ENCODE measurements at regions not wholly inside any gene's neighbourhood (a gene's known extent, or its start where the extent isn't known, plus 50 kb on each side); places are given as distances from the start of the nearest gene placed in this dataset.

- H3K4me1 ChIP-seq (ENCODE audit: control insufficient read depth in 4 of 4, insufficient read depth in 4 of 4, low read length in 3 of 4) = no peaks in the 10 kb centered on the region
- no peak overlapping the region for H3K27ac ChIP-seq (ENCODE audit: low read depth in 1 of 2, low read length in 2 of 2)
- no peak overlapping the region for H3K4me3 ChIP-seq (ENCODE audit: low read depth in 1 of 3, low read length in 3 of 3)
- no peaks in the 10 kb centered on the region for H3K27me3 ChIP-seq (ENCODE audit: control insufficient read depth in 4 of 4, insufficient read depth in 4 of 4, low read length in 3 of 4)
- H3K36me3 ChIP-seq (ENCODE audit: control insufficient read depth in 4 of 4, insufficient read depth in 3 of 4, low read depth in 1 of 4, low read length in 3 of 4) = no peaks in the 10 kb centered on the region
- no peak for DNase-seq (ENCODE audit: low spot score)
- TF ChIP-seq SP1 (IDR thresholded peaks at IDR 0.05) (no peak), RAD21 (IDR thresholded peaks at IDR 0.05) (no peak), FOXA2 (IDR thresholded peaks at IDR 0.05) (no peak), JUND (IDR thresholded peaks at IDR 0.05) (no peak), TAF1 (conservative IDR thresholded peaks at IDR 0.05) (no peak), HNF4G (IDR thresholded peaks at IDR 0.05) (no peak), NR2F2 (IDR thresholded peaks at IDR 0.05) (no peak), MAX (IDR thresholded peaks at IDR 0.05) (no peak), HNF4A (conservative IDR thresholded peaks at IDR 0.05) (no peak), FOXA1 (IDR thresholded peaks at IDR 0.05) (no peak)
- WGBS = 86% methylated on average over 3 of the region's 3 CpGs
- H3K9me3 ChIP-seq (ENCODE audit: control insufficient read depth in 4 of 4, low read length in 3 of 4) = no peaks in the 10 kb centered on the region
- no peak overlapping the region for H3K9ac ChIP-seq (ENCODE audit: low read depth in 1 of 2, low read length in 2 of 2)
These were observed 894.6 kb downstream of the FAM181B start for GRCh38 chr11:81839016-81839415.

- H3K36me3 ChIP-seq (ENCODE audit: control insufficient read depth in 4 of 4, insufficient read depth in 3 of 4, low read depth in 1 of 4, low read length in 3 of 4) = no peaks in the 10 kb centered on the region
- H3K27ac ChIP-seq (ENCODE audit: low read depth in 1 of 2, low read length in 2 of 2) = no peak overlapping the region
- H3K4me3 ChIP-seq (ENCODE audit: low read depth in 1 of 3, low read length in 3 of 3) = no peak overlapping the region
- no peaks in the 10 kb centered on the region for H3K4me1 ChIP-seq (ENCODE audit: control insufficient read depth in 4 of 4, insufficient read depth in 4 of 4, low read length in 3 of 4)
- peaks cover 0 to 5% (median 0%) of the 10 kb centered on the region in 4 donors for H3K27me3 ChIP-seq (ENCODE audit: control insufficient read depth in 4 of 4, insufficient read depth in 4 of 4, low read length in 3 of 4)
- DNase-seq (ENCODE audit: low spot score) = no peak
- no peak overlapping the region for H3K9ac ChIP-seq (ENCODE audit: low read depth in 1 of 2, low read length in 2 of 2)
- H3K9me3 ChIP-seq (ENCODE audit: control insufficient read depth in 4 of 4, low read length in 3 of 4) = peaks cover 0 to 2% (median 0%) of the 10 kb centered on the region in 4 donors
- TF ChIP-seq GABPA (IDR thresholded peaks at IDR 0.05 in 1 of 2, conservative IDR thresholded peaks at IDR 0.05 in 1 of 2) = no peak
- no peak for TF ChIP-seq ZBTB33 (IDR thresholded peaks at IDR 0.05)
- no peak for TF ChIP-seq HNF4A (conservative IDR thresholded peaks at IDR 0.05)
- TF ChIP-seq YY1 (IDR thresholded peaks at IDR 0.05) = no peak
- TF ChIP-seq JUND (IDR thresholded peaks at IDR 0.05) = no peak
- TF ChIP-seq FOXA2 (IDR thresholded peaks at IDR 0.05) = no peak
- no peak for TF ChIP-seq TAF1 (conservative IDR thresholded peaks at IDR 0.05)
- TF ChIP-seq SP1 (IDR thresholded peaks at IDR 0.05) = no peak
- TF ChIP-seq RAD21 (IDR thresholded peaks at IDR 0.05) = no peak
- TF ChIP-seq EGR1 (IDR thresholded peaks at IDR 0.05; ENCODE audit: low read depth in 2 of 2) = no peak
- TF ChIP-seq NR2F2 (IDR thresholded peaks at IDR 0.05) = no peak
- no peak for TF ChIP-seq RXRA (IDR thresholded peaks at IDR 0.05)
- no peak for TF ChIP-seq MAX (IDR thresholded peaks at IDR 0.05)
- no peak for TF ChIP-seq REST (IDR thresholded peaks at IDR 0.05)
- no peak for TF ChIP-seq FOXA1 (IDR thresholded peaks at IDR 0.05)
- no peak for TF ChIP-seq ATF3 (IDR thresholded peaks at IDR 0.05)
These were observed 903.7 kb downstream of the FAM181B start for GRCh38 chr11:81829976-81830375.

Measured in liver (tissue), 7 donors.